ENCODE measurements at regions not wholly inside any gene's neighbourhood (a gene's known extent, or its start where the extent isn't known, plus 50 kb on each side); places are given as distances from the start of the nearest gene placed in this dataset.

DNA sequence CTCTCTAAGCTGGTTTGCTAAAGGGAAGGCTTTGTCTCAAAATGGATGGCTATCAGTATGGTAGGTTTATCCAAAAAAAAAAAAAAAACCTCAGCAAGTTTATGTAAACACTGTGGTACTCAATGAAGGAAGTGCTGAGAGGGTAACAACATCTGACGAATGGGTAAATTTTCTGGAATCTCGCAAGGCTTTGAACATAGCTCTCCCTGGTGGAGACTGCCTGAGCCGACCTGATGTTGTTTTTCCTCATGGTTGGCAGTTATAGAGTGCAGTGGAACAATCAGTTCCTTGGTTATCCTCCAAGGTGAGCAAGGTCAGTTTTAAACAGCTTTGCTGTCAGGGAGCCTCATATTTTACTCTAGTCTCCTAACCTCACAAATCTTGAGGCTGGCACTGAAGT, 94.6 kb downstream of the ZPLD1 start:
- in situ Hi-C loops (cut with HindIII; ENCODE audit: low sequenced_read_pairs), result no loop called here

DNA sequence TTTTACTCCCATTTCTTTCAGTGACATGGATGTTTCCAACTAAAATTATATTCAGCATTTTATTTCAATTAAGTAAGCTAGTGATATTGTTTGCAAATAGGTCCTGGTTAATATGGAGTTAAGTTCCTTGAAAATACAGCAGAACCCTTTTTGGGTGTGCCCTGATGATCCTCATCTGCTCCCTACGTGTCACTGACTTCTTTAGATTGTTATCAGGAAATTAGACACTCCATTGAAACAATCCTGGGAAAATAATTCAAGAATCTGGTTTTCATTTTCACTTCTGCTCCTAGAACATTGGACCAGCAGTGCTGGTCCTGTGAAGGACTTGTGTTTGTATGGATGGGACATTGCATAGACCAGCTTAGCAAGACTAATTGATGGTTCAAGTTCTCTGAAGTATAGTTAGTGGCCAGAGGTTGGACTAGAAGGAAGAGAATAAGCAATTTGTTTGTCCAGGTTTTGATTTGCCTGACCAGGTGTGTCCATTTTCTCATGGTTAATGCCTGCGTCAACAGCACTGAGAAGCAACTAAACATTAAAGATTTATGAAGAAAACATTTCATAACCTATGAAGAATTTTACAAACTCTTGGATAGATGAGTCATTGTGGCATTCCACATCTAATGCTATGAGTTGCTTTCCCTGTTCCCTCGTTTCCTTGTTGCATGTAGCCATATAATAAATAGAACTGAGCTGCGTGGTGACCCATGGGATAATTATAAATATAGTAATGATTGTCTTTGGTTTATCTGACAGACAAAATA, 95.8 kb downstream of the ZPLD1 start:
- in situ Hi-C loops (cut with HindIII; ENCODE audit: low sequenced_read_pairs), result loop anchor here (5.0 kb wide), 1 partner anchor 718 kb away; no protein-coding TSS in a partner anchor

DNA sequence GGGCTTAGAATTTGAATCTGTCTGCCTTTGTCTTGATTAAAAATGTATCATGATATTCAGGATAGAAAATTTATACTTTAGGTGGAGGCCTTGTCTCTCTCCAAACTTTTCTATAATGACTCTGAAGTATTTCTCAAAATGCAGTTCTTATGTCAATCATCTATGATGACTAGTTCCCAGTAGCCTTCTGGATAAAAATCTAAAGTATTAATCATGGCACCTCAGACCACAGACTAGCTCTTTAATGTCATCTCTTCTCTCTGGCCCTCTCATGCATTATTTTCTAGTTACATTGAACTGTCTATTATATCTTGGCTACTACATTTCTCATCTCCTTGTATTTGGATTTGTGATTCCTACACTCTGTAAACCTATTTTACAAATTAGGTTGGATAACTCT, 96.9 kb downstream of the ZPLD1 start:
- in situ Hi-C loops (cut with HindIII; ENCODE audit: low sequenced_read_pairs), result loop anchor here (5.0 kb wide), 1 partner anchor 719 kb away; no protein-coding TSS in a partner anchor

DNA sequence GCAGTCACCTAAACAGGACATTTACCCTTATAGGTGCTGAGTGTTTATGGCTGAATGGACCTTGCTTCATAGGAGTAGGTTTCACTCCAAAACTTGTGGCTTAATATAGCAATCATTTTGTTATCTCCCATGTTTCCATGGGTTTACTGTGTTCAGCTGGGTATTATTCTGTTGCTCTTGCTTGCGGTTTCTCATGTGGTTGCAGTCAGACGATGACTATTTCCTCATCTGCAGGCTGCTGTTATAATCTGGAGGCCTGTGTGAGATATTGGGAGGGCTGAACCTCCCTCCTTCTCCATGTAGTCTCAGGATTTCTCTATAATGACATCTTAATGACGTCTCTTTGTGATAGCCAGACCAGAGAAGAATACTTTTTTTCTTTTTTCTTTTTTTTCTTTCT, 98.1 kb downstream of the ZPLD1 start:
- in situ Hi-C loops (cut with HindIII; ENCODE audit: low sequenced_read_pairs), result loop anchor here (5.0 kb wide), 1 partner anchor 721 kb away; no protein-coding TSS in a partner anchor

DNA sequence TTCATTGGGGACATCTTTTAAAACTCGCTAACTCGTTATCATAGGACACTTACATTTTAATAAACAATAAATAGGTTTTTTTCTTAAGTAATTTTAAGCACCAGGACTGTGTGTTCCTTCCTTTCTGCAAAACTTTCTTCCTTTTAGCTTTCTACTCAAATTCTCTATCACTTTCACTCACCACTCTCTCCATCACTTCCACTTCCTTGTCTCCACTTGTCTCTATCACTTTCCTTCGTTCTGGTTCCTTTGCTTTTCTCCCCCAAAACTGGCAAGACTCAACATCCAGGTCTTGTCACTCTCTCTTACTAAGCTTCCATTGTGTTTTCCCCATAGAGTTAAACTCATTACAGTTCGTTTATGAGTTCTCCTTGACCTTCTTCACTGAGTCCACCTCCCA, 99.0 kb downstream of the ZPLD1 start:
- in situ Hi-C loops (cut with HindIII; ENCODE audit: low sequenced_read_pairs), result loop anchor here (5.0 kb wide), 1 partner anchor 721 kb away; no protein-coding TSS in a partner anchor

DNA sequence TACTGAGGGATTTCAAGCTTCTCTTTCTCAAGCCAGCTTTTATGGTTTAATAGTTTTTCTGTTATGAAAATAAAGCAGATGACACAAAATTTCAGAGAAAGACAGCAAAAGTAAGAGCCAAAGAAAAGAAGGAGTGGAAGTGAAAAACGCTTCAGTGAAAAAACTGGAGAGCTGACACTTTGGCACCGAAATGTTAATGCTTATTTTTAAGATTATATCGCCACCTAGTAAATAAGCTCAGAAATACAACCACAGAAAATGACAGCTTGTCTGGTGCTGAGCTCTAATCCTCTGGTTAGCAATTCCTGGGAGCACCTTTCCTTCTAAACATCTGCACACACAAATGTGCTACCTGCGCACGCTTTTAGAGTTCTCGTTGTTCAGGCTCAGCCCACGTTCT, 101.6 kb downstream of the ZPLD1 start:
- in situ Hi-C loops (cut with HindIII; ENCODE audit: low sequenced_read_pairs), result loop anchor here (5.0 kb wide), 1 partner anchor 299 kb away; no protein-coding TSS in a partner anchor

DNA sequence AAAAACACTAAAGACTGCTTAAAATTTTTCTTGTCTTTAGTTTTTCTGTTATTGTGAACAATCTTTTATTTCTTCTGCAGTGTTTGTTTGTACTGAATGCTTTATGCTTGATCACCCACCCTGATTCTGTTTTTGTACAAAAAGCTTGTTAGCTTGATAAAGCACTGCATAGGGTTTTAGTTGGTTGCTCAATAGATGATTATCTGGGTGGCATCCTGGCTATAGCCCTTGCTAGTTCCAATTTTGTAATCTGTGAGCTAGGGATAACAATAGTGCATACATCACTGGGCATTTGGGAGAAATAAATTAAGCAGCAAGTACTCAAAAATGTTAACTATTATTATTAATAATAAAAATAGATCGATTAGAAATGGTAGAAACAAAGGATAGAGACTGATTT, 102.3 kb downstream of the ZPLD1 start:
- in situ Hi-C loops (cut with HindIII; ENCODE audit: low sequenced_read_pairs), result loop anchor here (5.0 kb wide), 1 partner anchor 300 kb away; no protein-coding TSS in a partner anchor

DNA sequence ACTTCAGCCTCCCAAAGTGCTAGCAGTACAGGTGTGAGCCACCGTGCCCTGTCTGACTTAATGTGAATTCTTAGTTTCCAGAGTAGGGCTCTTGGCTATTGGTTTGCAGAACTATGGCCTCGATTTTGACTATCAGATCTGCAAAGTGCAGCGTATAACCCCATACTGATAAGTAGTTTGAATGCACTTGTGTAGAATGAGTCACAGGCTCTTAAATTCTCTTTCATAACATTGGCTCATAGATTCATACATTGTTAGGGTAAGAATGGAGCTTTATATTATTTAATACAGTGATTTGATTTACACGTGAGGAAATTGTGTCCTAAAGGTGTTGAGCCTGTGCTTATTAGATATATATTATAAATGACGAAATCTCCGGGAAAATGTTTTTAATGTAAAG, 109.9 kb downstream of the ZPLD1 start:
- in situ Hi-C loops (cut with HindIII; ENCODE audit: low sequenced_read_pairs), result no loop called here

DNA sequence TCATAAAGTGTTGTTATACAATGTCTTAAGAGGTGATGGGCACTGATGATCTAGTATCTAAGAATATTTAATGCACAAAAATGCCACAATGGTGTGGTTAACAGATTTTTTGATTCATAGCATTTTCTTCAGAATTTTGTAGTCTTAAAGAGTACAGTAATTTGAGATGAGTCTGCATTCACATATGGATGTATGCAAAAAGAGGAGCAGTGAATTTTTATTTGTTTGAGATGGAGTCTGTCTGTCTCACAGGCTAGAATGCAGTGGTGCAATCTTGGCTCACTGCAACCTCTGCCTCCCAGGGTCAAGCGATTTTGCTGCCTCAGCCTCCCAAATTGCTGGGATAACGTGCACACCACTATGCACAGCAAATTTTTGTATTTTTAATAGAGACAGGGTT, 110.5 kb downstream of the ZPLD1 start:
- in situ Hi-C loops (cut with HindIII; ENCODE audit: low sequenced_read_pairs), result no loop called here

DNA sequence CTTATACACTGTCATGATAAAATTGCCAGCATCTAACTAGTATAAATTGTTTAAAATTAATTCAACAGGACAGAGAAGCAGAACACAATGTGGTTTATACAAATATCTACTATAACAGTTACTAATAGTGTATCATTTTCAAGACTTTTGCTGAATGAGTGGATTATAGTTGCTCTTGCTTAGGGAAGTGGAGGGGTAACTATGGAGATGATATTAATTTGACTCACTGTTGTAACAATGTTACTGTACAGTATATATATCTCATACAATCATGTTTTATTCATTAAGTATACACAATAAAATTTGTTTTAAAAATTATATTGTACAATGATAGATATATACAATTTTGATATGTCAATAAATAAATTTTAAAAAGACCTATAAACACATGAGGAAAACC, 119.1 kb downstream of the ZPLD1 start:
- in situ Hi-C loops (cut with HindIII; ENCODE audit: low sequenced_read_pairs), result no loop called here

DNA sequence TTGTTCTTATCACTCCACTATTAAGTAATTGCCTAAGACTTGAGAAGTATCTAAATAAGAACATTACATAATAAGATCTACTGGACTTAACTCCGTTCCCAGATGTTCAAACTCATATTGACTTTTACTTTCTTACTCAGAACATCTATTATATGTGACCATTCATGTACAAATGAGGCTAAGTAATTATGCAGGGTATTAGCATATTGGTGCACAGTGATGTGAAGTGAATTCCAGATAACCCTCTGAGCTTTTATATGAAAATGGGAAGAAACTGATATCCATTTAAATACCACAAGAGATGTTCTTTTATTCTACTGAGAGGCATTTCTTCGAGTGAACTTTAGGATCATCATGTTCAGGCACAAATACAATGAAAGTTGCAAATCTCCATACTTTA, 135.7 kb downstream of the ZPLD1 start:
- in situ Hi-C loops (cut with HindIII; ENCODE audit: low sequenced_read_pairs), result no loop called here

DNA sequence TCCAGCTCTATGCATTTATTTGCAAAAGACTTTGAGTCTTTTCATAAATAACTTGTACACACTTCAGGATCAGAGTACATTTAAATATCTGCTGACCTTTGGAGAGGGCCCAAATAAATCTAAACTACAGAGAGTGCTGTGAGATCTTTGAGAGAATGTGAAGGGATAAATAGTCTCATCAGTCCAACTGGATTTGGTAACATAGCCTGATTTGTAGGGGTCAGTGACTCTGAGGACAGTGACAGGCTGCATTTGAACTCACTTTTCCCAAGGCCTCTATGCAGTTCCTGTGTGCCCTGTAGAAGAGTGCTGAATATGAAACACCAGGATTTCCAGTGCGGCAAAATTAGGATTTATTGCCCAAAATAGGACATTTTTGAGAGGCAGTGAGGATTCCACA, 136.2 kb downstream of the ZPLD1 start:
- in situ Hi-C loops (cut with HindIII; ENCODE audit: low sequenced_read_pairs), result no loop called here

DNA sequence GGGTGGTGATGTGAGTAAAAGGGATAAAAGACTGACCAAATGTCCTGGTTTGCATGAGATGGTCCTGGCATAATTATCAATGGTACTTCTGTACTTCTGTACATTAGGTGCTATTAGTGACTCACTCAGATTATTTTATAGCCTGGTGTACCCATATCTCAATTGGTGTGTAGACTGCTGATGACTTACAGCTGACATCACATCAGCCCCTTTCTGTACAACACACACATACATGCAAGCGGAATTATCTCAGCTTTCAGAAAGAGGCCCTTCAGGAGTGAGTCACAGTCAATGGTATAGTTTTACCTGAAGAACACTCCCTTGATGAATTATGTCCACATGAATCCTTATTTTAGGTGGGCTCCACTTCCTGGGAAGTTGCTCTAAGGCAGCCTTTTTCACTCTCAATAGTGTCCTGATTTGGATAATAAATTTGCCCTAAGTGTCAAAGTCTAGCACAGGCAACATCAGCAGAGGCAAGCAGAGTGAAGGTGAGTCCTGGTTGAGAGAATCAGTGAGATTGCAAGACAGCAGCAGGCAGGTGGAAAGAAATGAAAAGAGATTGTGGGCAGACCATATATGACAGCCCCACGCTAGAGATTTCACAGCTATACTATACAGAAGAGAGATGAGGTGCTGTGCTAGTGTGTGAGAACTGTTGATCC, 137.0 kb downstream of the ZPLD1 start:
- in situ Hi-C loops (cut with HindIII; ENCODE audit: low sequenced_read_pairs), result no loop called here

DNA sequence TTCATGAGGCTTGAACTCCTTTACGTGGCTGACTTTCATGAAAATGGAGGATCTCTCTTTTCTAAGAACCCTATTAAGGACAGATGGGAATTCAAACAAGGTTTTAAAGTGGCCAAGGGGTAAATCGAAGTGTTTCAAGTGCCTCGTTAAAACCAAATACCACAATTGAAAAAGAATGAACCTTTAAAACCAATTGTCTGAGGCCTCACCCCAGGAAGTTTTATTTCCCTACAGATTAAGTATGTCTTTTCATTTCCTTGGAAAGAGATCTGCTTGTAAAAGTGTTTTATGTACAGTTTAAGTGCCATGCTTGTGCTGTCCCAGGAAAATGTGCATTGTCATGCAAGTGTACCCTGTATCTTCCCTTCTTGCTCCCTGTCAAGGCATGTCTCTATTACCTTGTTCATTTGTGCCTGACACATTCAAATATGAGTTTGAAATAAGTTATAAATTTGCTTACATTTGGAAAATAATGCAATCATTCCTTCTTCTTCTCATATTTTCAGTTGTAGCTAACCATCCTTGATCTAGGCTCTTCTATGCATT, 138.7 kb downstream of the ZPLD1 start:
- in situ Hi-C loops (cut with HindIII; ENCODE audit: low sequenced_read_pairs), result no loop called here

DNA sequence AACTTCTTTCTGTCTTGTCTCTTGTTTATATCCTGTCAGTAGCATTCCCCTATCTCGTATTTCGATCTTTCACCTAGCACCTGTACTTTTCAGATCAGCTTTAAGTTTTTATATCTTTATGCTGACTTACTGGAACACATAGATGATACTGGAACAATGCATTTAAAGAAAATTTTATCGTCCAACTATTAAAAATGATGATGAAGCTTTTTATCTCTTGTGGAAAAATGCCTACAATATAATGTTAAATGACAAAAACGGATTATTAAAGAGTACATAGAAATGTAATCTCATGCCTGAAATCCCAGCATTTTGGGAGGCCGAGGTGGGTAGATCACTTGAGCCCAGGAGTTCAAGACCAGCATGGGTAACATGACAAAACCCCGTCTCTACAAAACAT, 139.5 kb downstream of the ZPLD1 start:
- in situ Hi-C loops (cut with HindIII; ENCODE audit: low sequenced_read_pairs), result no loop called here

DNA sequence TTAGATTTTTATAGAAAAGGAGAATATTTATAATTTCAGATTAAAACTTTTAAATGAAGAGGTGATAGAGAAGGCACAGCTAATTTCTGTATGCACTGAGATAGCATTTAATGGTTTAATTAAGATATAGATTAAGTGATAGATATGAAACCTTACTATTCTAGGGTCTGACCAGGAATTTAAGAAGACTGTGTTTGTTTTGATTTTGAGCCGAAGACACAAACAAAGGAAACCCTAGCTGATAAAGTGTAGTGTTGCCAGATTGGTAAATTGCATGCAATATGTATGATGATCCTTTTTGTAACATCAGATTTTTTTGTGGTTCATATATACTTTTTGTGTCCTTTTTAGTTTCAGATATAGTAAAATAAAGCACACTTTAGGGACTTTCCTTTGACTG, 141.8 kb downstream of the ZPLD1 start:
- in situ Hi-C loops (cut with HindIII; ENCODE audit: low sequenced_read_pairs), result no loop called here

DNA sequence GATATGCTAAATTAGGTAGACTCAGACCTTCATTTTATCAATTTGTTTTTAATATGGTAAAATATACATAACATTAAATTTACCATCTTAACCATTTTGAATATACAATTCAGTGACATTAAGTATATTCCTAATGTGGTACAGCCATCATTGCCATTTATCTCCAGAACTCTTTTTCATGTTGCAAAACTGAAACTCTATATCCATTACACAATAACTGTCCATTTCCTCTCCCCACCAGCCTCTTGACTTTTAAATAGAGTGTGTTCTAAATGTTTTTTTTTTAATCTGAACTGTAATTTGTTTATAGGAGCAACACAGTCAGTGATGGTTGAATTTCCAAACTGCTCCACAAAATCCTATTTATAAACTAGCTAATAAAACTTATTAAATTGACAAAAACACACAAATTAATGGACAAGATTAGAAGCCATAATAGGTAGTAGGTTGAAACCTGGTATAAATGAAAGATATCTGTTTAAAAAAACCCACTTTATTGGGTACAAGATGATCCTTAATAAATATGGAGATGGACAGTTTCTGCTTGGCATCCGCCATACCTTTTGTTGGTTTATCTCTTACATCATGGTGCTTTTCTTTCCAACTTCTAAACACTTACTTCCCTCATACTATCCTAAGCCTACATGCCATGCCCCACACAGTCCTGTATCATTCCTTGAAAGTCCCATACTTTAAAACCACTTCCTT, 142.4 kb downstream of the ZPLD1 start:
- in situ Hi-C loops (cut with HindIII; ENCODE audit: low sequenced_read_pairs), result no loop called here

DNA sequence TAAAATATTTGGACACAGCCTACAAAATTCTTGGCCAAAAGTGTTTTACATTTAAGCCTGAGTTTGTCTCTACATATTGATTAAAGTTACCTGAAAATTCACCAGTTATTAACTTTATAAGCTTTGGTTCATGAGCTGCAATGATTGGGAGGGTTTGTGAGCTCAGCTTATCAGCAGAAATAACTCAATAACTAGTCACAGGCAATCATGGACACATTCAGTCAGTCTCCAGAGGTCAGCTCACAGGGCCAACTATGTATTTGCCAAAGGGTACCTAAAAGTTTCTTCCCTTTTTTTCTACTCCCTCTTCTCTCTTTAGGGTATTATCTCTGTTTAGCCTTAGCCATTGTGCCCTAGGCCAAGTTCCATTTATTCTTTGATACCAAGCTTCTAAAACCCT, 145.9 kb downstream of the ZPLD1 start:
- in situ Hi-C loops (cut with HindIII; ENCODE audit: low sequenced_read_pairs), result no loop called here

DNA sequence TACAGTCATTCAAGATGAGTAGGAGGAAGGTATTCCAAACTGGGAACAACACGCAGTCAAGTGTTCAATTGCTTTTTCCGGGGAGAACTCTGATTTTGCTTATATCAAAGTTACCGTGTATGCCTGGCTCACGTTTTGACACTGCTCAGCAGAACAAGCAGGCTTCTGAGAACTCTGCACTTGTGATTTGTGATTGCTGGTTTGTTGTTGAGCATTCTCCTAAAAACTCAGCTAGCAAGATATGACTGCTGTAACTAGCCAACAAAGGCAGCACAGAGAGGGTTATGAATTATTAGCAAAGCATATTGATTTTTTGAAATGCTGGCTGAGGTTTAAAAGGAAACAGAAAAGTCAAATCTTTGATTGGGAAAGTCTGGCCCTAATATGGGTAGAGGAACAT, 151.7 kb downstream of the ZPLD1 start:
- in situ Hi-C loops (cut with HindIII; ENCODE audit: low sequenced_read_pairs), result no loop called here

DNA sequence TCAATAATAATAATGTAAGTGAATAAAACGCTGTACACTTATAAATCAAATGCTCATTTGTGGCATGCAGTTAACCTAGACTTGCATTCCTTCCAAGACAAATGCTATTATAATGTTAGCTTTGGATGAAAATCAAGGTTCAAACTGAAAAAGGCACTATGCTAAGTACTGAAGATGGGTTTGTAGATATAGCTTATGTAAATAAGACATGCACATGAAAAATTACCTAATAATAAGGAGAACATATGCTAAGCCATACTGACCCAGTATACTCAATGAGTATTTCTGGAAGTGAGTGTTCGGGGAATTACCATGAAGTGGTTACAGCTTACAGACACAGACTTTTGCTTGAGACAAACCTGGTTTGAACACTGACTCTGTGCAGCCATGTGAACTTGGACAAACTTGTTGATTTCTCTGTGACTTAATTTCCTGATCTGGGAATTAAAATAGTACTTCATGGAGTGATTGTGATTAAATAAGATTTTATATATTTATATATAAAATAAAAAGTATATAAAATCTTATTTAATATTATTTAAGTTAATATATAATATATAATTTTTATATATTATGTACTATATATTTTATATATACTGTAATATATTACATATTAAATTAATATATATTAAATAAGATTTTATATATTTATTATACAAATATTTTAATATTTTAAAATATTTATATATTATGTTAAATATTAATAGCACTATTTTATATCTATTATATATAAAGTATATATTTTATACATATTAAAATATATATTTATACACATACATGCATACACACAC, 159.2 kb downstream of the ZPLD1 start:
- in situ Hi-C loops (cut with HindIII; ENCODE audit: low sequenced_read_pairs), result no loop called here

DNA sequence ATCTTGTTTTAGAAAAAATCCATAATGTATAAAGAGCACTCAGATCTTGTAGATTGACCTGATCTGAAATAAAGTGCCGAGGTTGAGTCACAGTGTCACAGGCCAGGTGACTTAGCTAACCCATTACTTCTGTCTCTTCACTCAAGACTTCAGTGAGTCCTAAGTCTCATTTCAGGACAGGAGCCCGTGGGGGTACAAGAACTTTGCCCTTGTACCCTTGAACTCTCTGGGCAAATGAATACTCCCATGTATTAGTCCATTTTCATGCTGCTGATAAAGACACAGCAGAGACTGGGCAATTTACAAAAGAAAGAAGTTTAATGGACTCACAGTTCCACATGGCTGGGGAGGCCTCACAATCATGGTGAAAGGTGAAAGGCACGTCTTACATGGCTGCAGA, 160.2 kb downstream of the ZPLD1 start:
- in situ Hi-C loops (cut with HindIII; ENCODE audit: low sequenced_read_pairs), result no loop called here

Data from endothelial cell of hepatic sinusoid (primary cell).